ENCODE measurements at regions not wholly inside any gene's neighbourhood (a gene's known extent, or its start where the extent isn't known, plus 50 kb on each side); places are given as distances from the start of the nearest gene placed in this dataset.
"Not testable (repeated sequence)": the region's sequence is repeated elsewhere in the genome, so short reads cannot be mapped to it uniquely, and the experiment has no call there.

DNA sequence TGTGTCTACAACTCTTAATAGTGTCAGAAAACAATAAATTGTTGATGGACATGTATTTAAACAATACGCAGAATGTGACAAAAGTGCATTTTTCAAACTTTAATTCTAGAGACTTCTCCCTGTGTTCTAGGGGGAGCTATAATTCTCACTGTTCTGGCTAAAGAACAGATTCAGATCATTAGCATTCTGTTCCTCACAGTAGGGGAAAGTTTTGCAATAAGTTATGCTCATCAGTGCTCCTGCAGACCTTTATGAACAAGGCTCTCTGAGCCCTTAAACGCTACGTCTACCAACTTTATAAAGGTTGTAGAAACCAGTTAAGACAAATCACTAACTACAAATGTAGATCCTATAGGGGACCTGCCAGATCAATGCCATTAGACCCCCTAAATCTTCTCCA, 444.2 kb downstream of the SQOR start:
- no peak for DNase-seq
- intact Hi-C loops (cut with DNase I) = no loop called here

- intact Hi-C loops (cut with DNase I) = no loop called here
- DNase-seq = peak in 3 of 10 donors; percentile 12 to 83 (median 82)
These were observed 445.2 kb downstream of the SQOR start for GRCh38 chr15:46080016-46080415.

DNA sequence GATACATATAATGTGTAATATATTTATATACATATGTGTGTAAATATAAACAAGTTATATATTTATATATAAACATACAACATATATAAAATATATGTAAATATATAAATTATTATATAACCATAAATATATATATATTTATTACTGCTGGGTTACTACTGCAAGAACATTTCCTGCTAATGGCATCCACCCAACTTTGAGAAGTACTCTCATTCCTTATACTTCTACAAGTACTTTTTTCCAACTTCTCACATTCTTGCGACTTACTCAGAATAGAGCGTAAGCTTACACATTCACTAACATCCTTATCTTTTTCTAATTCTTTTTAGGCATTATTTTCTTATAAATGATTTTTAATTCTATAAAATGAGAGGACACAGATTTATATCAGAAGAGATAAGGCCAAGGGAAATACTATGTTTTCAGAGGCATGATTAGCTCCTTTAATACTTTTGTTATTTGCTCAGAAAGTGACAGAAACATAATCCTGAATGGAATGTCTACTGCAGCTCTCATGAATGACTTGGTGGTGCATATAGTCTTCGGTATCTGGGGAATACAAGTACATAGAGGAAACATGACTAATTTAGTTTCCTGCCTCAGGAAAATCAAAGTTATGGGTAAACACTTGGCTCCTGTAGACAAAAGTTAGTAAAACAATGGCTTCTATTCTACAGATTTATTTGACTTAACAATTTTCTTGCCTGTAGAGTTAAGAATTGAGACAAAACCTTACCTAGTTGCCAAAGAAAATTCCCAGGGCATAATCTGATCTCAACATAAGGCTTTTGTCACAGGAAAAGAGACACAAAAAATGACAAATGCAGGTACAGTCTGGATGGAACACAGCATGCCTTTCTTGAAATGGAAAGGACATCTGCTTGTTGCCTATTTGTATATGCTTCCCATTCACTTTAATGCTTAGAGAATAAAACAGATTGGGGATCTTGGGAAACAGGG, 453.9 kb downstream of the SQOR start:
- intact Hi-C loops (cut with DNase I) = no loop called here
- no peak for DNase-seq

- DNase-seq = no peak
- intact Hi-C loops (cut with DNase I) = no loop called here
These were observed 454.7 kb downstream of the SQOR start for GRCh38 chr15:46089467-46089935.

DNA sequence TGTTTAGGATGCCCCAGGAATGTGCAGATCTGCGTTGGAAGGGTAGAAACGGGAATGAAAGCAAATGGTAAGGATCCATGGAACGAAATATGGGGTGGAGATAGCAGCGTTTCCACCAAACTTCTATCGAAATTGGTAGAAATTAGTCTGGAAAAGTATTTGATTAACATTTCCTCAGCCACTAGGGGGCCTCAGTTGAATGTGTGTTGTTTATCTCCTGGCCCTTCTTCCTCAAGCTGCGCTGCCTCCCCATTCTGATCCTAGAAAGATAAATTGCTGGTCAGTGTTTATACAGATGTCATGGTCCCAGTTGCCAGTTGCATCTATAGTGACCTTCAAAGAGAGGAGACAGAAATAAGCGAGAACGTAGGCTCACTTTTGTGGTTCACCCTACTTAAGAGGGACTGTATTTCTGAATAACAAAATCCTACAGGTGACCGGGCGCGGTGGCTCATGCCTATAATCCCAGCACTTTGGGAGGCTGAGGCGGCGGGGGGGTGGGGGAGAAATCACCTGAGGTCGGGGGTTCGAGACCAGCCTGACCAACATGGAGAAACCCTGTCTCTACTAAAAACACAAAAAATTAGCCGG, 457.1 kb downstream of the SQOR start:
- DNase-seq = peak in 1 of 10 donors; percentile 27
- intact Hi-C loops (cut with DNase I) = no loop called here

- peak in 3 of 10 donors; percentile 56 to 71 (median 68) for DNase-seq
- intact Hi-C loops (cut with DNase I) = not testable (repeated sequence)
These were observed 463.2 kb downstream of the SQOR start for GRCh38 chr15:46098006-46098405.

- no peak for DNase-seq
- intact Hi-C loops (cut with DNase I) = no loop called here
These were observed 475.9 kb downstream of the SQOR start for GRCh38 chr15:46110755-46111154.

GRCh38 chr15:46111730-46112129, 476.9 kb downstream of the SQOR start:
- intact Hi-C loops (cut with DNase I) = no loop called here
- no peak for DNase-seq

DNA sequence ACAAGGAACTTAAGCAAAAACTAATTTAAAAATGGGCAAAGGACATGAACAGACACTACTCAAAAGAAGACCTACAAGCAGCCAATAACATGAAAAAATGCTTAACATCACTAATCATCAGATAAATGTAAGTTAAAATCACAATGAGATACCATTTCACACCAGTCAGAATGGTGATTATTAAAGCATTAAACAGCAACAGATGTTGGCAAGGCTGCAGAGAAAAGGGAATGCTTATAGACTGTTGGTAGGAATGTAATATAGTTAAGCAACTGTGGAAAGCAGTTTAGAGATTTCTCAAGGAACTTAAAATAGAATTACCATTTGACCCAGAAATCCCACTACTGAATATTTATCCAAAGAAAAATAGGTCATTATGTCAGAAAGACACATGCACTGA, 482.2 kb downstream of the SQOR start:
- intact Hi-C loops (cut with DNase I) = no loop called here
- DNase-seq = no peak

- no peak for DNase-seq
- intact Hi-C loops (cut with DNase I) = no loop called here
These were observed 485.9 kb downstream of the SQOR start for GRCh38 chr15:46120713-46121112.

GRCh38 chr15:46121441-46121840, 486.6 kb downstream of the SQOR start:
- DNase-seq = no peak
- intact Hi-C loops (cut with DNase I) = no loop called here

DNA sequence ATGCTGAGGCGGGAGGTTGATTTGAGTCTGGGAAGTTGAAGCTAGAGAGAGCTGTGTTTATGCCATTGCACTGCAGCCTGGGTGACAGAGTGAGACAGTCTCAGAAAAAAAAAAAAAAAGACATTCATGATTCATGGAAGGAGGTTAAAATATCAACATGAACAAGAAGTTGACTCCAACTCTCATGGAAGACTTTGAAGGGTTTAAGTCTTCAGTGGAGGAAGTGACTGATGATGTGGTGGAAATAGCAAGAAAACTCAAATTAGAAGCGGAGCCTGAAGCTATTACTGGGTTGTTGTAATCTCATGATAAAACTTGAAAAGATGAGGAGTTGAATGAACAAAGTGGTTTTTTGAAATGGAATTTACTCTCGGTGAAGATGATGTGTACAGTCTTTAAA, 491.8 kb downstream of the SQOR start:
- no peak for DNase-seq
- intact Hi-C loops (cut with DNase I) = no loop called here

DNA sequence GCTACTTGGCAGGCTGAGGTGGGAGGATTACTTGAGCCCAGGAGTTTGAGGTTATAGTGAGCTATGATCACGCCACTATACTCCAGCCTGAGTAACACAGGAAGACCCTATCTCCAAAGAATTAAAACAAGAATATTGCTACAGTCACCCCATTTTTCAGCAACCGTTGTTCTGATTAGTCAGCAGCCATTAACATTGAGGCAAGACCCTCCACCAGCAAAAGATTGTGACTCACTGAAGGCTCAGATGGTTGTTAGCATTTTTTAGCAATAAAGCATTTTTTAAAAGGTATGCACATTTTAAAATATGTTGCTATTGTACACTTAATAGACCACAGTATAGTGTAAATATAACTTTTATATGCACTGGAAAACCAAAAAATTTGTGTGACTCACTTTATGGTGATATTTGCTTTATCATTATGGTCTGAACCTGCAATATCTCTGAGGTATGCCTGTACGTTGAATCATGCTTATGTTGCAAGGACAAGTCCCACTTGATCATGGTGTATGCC, 492.6 kb downstream of the SQOR start:
- no peak for DNase-seq
- intact Hi-C loops (cut with DNase I) = no loop called here

- DNase-seq = no peak
- intact Hi-C loops (cut with DNase I) = no loop called here
These were observed 494.3 kb downstream of the SQOR start for GRCh38 chr15:46129145-46129544.

GRCh38 chr15:46131876-46132275, 497.0 kb downstream of the SQOR start:
- peak in 1 of 10 donors; percentile 67 for DNase-seq
- intact Hi-C loops (cut with DNase I) = no loop called here

DNA sequence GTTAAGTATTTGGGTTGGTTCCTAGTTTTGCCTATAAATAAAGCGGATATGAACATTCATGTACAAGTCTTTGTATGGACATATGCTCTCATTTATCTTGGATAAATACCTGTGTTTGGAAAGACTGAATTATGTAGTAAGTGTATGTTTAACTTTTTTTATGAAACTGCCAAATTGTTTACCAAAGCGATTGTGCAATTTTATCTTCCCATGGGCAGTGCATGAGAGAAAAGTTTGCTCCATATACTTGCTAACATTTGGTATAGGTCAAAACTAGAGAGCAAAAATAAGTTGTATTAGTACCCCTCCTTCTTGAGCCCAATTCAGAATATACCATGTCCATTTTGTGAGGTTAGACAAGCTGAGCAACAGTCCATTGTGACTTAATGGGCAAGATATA, 502.6 kb downstream of the SQOR start:
- intact Hi-C loops (cut with DNase I) = no loop called here
- DNase-seq = no peak

DNA sequence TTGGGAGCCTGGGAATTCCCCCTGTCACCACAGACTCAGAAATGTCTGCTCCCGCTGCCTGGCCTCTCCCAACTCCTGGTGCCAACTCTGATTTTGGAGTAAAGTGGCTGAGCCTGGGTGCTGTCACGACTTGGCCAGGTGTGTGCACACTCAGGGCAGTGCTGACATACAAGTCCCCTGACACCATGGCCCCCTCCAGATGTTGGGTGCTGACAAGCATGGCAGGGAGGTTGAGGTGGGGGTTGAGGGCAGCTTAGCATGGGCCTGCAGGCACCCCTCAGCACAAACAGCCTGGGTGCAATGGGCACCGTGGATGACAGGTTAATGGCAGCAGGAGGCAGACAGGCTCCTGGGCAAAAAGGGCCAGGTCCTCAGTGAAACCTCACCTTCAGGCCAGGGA, 511.2 kb downstream of the SQOR start:
- DNase-seq = no peak
- intact Hi-C loops (cut with DNase I) = no loop called here

DNA sequence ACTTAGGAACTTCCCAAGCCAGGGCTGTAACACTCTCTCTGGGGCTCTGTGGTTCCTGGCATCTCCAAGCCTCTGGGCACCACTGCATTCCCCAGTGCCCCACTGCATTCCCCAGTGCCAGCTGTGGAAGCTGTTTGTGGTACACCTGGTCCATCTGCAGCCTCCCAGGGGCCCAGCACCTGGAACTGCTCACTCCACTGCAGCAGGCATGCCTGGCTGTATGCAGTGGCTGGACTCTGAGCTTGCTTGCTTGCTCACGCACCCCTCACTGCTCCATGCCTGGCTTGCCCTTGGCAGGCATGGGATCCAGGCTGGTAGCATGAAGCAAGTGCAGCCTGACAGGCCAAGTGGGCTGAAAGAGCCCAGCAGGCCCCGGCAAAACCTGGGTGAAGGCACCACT, 512.1 kb downstream of the SQOR start:
- DNase-seq = peak in 1 of 10 donors; percentile 68
- intact Hi-C loops (cut with DNase I) = no loop called here

DNA sequence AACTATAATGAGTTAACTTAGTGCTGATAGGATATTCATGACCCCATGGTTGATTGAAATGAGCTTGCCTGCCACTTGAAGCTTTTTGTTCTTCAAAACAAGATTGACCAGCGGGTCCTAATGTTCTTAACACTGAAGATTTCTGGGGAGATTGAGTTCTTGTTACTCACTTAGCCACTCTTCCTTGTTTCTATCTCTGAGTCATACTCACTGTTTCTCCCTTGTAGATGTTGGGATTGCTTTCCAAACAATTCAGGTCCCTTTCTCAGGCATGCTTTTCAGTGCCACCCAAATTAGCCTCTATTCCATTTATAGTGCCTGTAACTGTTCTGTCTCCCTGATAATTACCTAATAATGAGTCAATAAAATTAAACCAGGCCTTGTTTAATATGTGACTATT, 517.0 kb downstream of the SQOR start:
- intact Hi-C loops (cut with DNase I) = no loop called here
- DNase-seq = no peak

GRCh38 chr15:46166750-46167149, 531.9 kb downstream of the SQOR start:
- intact Hi-C loops (cut with DNase I) = no loop called here
- DNase-seq = no peak

DNA sequence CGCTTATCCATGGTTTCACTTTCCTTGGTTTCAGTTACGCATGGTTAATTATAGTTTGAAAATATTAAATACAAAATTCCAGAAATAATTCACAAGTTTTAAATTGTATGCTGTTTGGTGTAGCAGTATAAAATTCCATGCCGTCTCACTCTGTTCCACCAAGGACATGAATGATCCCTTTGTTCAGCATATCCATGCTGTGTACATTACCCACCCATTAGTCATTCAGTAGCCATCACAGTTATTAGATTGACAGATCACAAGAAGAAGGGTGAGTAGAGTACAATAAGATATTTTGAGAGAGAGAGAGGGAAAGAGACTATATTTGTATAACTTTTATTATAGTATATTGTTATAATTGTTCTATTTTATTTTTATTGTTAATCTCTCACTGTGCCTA, 535.5 kb downstream of the SQOR start:
- no peak for DNase-seq
- intact Hi-C loops (cut with DNase I) = no loop called here

- no peak for DNase-seq
- intact Hi-C loops (cut with DNase I) = no loop called here
These were observed 539.3 kb downstream of the SQOR start for GRCh38 chr15:46174122-46174521.

Data from posterior cingulate gyrus (tissue), 11 donors.